ENCODE measurements at regions not wholly inside any gene's neighbourhood (a gene's known extent, or its start where the extent isn't known, plus 50 kb on each side); places are given as distances from the start of the nearest gene placed in this dataset.
"Not testable (repeated sequence)": the region's sequence is repeated elsewhere in the genome, so short reads cannot be mapped to it uniquely, and the experiment has no call there.

DNA sequence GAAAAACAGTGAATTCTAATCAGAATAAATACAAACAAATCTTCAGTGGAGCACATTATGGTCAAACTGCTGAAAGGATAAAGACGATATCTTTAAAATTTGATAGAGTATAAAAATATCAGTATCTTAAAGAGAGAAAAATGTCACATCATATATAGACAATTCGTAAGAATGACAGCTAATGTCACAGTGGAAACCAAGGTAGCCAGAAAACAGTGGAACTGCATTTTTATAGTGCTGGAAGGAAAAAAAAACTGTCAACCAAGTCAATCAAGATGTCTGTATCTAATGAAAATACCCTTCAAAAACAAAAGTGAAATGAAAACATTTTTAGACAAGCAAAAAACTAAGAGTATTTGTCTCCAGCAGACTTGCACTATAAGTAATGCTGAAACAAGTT lies 73.4 kb upstream of the HMGXB4 start:
- DNase-seq (ENCODE audit: low spot score), result no peak

DNA sequence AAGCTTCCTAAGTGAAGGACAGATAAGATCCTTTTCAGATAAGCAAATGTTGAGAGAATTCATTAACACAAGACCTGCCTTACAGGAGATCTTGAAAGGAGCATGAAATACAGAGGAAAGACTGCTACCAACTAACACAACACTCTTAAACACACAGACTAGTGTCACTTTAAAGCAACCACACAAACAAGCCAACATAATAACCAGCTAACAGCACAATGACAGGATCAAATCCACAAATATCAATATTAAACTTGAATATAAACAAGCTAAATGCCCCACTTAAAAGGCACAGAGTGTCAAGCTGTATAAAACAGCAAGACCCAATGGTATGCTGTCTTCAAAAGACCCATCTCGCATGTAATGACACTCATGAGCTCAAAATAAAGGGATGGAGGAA lies 70.8 kb upstream of the HMGXB4 start:
- no peak for DNase-seq (ENCODE audit: low spot score)

DNA sequence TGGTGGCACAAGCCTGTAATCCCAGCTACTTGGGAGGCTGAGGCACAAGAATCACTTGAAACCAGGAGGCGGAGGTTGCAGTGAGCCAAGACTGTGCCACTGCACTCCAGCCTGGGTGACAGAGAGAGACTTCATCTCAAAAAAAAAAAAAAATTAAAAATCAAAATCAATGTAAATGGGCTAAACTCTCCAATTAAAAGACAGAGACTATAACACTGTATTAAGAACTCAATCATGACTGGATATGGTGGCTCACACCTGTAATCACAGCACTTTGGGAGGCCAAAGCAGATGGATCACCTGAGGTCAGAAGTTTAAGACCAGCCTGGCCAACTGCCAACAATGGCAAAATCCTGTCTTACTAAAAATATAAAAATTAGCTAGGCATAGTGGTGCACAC lies 68.4 kb upstream of the HMGXB4 start:
- DNase-seq (ENCODE audit: low spot score), result not testable (repeated sequence)

DNA sequence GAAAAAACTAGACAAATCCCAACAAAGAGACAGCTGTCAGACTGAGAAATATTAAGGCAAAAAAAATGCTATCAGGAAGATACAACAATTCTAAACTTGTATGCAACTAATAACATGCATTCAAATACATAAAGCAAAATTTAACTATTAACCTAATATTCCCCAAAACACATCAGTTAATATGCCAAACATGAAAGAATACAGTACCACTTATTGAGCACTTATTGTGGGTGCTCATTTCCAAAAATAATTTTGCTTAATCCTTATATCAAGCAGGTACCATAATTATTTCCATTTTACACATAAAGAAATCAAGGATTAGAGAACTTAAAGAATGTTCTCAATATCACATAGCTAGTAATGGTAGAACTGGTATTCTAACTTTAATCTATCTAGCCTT lies 67.7 kb upstream of the HMGXB4 start:
- no peak for DNase-seq (ENCODE audit: low spot score)

DNA sequence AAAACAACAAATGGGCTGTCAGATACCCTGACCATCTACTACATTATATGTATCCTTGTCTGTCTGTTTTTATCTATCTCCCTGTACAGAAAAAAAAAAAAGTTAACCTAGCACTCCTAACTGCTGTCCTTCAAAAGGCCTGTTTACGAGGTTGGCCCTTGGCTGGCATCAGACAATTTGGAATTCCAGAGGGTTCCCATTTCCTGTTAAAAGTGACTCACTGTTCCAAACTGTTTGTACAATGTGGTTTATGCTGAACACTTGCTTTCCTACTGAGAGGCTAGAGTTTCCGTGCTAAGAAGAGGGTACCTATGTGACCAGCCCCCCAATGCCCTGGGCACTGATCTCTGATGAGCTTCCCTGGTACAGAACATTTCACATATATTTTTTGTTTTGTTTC lies 65.9 kb upstream of the HMGXB4 start:
- no peak for DNase-seq (ENCODE audit: low spot score)

DNA sequence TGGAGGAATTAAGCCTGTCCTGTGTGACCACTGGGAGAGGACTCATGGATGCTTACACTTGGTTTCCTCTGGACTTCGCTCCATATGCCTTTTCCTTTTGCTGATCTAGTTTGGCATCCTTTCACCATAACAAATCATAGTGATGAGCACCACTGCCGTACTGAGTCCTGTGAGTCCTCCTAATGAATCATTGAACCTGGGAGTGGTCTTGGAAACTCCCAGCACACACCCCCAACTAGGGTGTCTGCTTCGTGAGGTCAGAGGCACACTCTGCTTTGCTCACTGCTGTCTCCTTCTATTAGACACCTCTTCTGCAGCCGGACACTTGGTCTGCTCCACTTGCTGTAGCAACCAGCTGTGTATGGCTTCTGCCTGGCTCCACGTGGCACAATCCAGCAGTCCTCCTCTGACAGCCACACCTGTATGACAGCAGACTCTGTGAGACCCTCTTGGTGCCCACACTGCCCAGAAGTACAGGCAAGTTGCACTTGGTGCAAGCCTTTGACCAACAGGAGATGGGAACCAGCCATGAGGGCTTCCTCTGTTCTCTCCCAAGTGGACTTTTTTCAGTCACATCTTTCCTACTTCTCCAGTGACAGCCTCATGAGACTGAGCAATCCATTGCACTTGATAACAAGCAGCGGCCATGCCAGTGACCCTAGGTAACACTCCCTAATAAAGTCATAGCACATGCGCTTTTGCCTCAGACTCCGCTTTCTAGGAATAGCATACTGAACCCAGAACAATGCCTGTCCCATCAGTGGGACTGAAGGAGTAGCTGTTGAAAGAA lies 65.0 kb upstream of the HMGXB4 start:
- no peak for DNase-seq (ENCODE audit: low spot score)

DNA sequence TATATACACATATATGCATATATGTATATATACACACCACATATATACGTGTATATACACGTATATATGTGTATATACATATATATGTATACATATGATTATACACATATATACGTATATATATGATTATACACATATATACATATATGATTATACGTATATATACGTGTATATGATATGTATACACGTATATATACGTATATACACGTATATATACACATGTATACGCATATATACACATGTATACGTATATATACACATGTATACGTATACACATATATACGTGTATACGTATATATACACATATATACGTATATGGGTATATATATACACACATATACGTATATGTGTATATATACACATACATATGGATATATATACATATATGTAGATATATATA lies 62.1 kb upstream of the HMGXB4 start:
- no peak for DNase-seq (ENCODE audit: low spot score)

DNA sequence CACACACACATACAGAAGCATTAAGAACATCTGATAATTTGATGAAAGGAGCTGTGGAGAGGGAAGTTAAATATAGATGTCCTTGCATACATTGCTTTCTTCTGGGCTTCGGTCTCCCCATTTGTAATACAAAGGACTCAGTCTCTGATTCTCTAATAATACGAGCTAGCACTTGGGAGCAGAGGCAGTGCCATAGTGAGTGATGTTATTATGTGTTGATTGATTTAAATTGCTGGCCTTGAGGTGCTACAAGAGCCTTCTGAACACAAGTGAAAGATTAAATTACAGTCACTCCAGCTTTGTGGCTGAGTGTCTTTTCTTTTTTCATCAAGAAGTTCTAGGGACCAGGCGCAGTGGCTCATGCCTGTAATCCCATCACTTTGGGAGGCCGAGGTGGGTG lies 61.5 kb upstream of the HMGXB4 start:
- no peak for DNase-seq (ENCODE audit: low spot score)

DNA sequence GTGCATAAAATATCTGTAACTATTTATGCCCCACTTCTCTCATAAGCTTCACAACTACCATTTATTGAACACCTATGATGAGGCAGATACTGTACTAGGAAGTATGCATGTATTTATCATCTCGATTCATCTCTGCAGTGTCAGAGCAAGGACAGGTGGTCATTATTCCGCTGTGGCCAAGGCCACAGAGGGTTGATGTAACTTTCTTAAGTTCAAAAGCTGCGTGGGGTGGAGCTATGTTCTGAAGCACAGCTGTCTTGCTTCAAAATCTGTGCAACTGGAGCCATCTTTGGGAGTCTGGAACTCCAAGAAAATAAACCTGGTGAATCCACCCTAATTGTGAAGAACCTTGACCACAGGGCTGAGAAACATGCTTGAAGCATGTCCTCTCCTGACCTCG lies 60.2 kb upstream of the HMGXB4 start:
- DNase-seq (ENCODE audit: low spot score), result no peak

DNA sequence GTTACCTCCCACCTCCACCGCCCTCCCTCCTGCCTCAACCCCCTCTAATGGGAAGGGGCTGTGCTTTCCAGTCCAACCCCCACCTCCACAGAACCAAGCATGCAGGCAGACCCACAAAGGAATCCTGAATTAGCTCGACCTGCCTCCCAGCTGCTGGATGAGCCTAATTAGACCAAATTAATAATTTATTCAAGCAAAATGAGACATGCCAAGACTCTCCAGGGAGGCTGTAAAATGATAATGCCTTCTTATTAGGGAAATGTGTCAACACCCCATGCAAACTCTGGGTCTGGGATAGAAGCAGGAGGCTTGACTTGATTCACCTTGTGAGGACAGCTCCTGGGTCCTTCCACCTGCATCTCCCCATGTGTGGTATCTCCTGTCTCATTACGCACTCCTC lies 59.4 kb upstream of the HMGXB4 start:
- no peak for DNase-seq (ENCODE audit: low spot score)

DNA sequence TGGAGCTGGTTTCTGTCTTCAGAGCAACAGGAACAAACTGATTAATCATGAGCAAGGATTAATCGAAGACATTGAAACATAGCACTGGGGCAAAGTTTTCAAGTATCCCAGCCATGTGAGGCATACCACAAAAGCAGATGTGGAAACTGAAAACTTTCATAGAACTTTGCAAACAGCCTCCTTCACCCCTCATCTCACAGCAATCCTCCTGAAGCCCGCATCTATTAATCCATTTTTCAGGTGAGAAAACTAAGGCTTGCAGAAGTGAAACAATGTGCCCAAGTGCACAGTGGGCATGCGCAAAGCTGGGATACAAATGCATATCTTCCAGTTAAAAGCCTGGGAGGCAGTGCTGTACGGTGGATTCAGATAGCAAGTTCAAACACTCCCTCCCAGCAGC lies 58.6 kb upstream of the HMGXB4 start:
- DNase-seq (ENCODE audit: low spot score), result no peak

DNA sequence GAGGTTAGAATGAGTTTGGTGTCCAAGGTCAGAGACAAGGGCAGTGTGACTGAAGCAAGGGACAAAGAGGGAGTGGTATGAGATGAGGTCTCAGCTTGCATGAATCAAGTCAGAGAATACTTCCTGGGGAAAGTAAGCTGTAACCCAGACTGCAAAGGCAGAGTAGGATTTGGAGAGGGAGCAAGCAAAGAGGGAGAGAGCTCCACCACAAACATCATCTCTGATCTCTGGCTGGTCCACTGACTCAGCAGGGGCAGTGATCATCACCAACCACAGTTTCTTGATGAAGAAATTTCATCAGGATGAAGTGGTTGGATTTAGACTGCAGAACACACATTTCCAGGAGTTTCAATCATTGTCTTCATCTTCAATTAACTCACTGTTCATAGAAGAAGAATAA lies 54.9 kb upstream of the HMGXB4 start:
- DNase-seq (ENCODE audit: low spot score), result no peak

DNA sequence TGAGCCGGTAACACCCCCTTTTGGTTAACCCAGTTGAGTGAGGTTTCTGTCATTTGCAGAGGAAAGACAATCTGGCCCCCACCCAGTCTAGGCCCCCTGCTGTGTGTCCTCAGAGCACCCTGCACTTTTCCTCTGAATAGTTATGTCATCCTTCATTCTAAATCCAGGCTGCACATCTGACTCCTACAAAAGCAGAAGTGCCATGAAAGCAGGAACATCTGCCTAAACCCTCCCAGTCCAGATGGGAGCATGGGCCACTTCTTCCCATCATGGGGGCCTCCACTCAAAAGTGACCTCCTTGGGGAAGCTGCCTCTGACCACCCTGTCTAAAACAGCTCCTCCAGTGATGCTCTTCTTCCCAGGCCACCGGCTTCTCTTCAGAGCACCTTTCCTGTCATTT lies 53.7 kb upstream of the HMGXB4 start:
- no peak for DNase-seq (ENCODE audit: low spot score)

DNA sequence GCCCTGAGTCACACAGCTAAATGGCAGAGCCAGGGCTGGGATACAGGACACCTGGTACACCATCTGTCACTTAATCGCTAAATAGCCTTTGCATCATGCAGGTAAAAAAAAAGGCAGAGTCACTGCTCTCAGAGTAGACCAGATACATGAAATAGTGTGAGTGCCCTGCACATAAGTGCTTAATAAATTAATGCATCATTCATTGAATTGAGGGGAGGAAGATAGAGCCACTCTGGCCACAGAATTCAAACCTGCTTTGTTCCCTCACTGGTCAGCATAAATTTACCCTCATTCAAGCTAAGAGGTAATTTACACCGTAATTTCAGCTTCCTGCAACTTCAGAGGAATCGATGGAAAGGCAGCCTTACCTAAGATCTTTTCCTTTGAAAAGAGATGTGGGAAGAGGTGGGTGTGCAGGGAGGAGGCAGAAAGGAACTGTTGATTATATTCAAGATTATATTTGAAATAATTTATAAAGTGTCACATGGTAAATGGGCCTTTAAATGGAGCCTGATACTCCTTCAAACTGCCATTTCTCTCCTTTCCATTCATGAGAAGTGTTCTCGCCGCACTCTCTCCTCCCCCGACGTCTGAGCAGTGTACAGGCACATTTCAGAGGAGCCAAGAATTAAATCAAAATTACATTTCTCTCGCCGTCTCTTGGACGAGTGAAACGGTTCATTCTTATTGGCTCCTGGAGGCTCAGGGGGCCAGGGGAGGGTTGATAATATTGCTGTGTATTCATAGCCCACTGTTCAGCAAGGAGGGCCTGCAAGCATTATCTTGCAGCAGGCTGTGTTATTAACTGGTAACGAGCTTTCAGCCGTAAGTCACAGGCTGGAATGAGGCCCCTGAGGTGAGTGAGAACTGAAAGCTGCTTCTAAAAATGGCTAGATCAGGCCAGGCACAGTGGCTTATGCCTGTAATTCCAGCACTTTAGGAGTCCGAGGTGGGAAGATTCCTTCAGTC lies 52.2 kb upstream of the HMGXB4 start:
- DNase-seq (ENCODE audit: low spot score), result no peak

DNA sequence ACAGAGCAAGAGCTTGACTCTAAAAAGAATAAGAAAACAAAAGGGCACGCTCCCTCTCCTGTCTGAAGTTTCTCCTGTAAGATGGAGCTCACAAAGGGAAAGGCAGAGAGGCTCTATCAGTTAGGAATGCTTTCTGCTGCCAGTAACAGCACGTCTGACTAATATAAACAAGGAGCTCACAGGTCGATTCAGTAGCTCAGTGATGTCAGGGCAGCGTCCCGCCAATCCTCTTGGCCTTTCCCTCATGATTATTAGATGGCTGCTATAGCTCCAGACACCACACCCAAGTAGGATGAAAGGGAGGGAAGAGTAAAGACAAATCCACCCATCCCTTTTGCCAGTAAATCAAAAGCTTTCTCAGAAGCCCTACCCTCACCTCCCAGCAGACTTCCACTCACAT lies 51.3 kb upstream of the HMGXB4 start:
- DNase-seq (ENCODE audit: low spot score), result no peak

DNA sequence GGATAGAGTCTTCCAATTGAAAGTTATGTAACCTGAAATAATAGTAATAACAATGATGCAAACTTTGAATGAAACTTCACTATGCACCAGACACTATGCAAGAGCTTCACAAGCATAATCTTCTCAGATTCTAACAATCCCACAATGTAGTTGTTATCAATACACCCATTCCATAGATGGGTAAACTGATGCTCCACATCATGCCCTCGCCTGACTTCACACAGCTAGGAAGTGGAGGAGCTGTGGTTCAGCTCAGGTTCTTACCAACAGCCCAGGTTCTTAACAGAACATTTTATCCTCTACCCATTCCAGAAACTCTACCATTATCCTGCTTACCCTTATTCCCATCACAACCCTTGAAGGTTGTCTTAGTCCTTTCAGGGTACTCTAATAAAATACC lies 50.4 kb upstream of the HMGXB4 start:
- DNase-seq (ENCODE audit: low spot score), result no peak

Measured in hematopoietic multipotent progenitor cell treated with erythropoietin and hydrocortisone succinate and interleukin-3 and kit ligand, for 15 days (in vitro differentiated cells).